Tibial nerve (tissue), 4 donors: ENCODE measurements at regions not wholly inside any gene's neighbourhood (a gene's known extent, or its start where the extent isn't known, plus 50 kb on each side); places are given as distances from the start of the nearest gene placed in this dataset.

ENCODE experiments used
- EP300 ChIP-seq, 2 donors: sonication (generic); formaldehyde crosslinking; IDR thresholded peaks; one replicate each; pipeline ENCODE4 v1.6.1; 2017; ENCODE audit warnings: antibody characterized with exemption in 2 of 2, mild to moderate bottlenecking in 1 of 2
- POLR2A ChIP-seq, 2 donors: fragments of 450-650 bp; IDR thresholded peaks; one replicate each; pipeline ENCODE4 v1.6.1; 2017; ENCODE audit warnings: antibody characterized with exemption in 2 of 2, mild to moderate bottlenecking in 2 of 2, moderate library complexity in 2 of 2
- TF ChIP-seq, protein P1 (sequence below), 5 experiments: fragments of 200-600 bp in 3 of 5; fragments of 450-650 bp in 2 of 5; sonication (generic) in 3 of 5; IDR thresholded peaks; one replicate each; pipeline ENCODE4 v1.5.1; 2016 to 2019; ENCODE audit warnings: antibody characterized with exemption in 5 of 5, mild to moderate bottlenecking in 3 of 5, moderate library complexity in 2 of 5

DNA sequence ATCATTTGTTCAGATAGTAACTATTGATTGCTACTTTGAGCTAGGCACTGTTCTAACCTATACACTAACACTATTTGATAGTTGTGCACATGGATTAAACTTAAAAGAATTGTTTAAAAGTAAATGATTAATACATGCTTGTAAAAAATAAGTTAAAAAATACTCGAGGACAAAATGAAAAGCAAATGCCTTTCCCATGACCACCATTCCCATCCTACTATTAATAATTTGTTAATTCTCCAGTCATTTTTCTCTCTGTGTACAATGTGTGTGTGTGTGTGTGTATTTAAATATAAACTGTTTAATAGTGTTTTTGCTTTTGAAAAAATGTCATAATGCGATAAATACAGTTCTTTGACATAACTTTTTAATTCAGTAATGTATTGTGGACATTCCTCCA, 78.7 kb upstream of the KCNMB2 start:
- TF ChIP-seq, protein P1, sequence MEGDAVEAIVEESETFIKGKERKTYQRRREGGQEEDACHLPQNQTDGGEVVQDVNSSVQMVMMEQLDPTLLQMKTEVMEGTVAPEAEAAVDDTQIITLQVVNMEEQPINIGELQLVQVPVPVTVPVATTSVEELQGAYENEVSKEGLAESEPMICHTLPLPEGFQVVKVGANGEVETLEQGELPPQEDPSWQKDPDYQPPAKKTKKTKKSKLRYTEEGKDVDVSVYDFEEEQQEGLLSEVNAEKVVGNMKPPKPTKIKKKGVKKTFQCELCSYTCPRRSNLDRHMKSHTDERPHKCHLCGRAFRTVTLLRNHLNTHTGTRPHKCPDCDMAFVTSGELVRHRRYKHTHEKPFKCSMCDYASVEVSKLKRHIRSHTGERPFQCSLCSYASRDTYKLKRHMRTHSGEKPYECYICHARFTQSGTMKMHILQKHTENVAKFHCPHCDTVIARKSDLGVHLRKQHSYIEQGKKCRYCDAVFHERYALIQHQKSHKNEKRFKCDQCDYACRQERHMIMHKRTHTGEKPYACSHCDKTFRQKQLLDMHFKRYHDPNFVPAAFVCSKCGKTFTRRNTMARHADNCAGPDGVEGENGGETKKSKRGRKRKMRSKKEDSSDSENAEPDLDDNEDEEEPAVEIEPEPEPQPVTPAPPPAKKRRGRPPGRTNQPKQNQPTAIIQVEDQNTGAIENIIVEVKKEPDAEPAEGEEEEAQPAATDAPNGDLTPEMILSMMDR (IDR thresholded peaks at IDR 0.05), result no peak
- TF ChIP-seq POLR2A (IDR thresholded peaks at IDR 0.05) (no peak), EP300 (IDR thresholded peaks at IDR 0.05) (no peak)
